ENCODE measurements at regions not wholly inside any gene's neighbourhood (a gene's known extent, or its start where the extent isn't known, plus 50 kb on each side); places are given as distances from the start of the nearest gene placed in this dataset.

- DNase-seq (ENCODE audit: low read depth in 2 of 3, low spot score in 2 of 3), result no peak
Measured at GRCh38 chr4:153997516-153997915, 208.6 kb upstream of the SFRP2 start.

- no peak for DNase-seq (ENCODE audit: low read depth in 2 of 3, low spot score in 2 of 3)
Measured at GRCh38 chr4:153989505-153989904, 200.6 kb upstream of the SFRP2 start.

GRCh38 chr4:153988492-153989363 lies 199.8 kb upstream of the SFRP2 start:
- DNase-seq (ENCODE audit: low read depth in 2 of 3, low spot score in 2 of 3), result no peak

GRCh38 chr4:153987291-153987690 lies 198.4 kb upstream of the SFRP2 start:
- DNase-seq (ENCODE audit: low read depth in 2 of 3, low spot score in 2 of 3), result no peak

- DNase-seq (ENCODE audit: low read depth in 2 of 3, low spot score in 2 of 3), result no peak
Measured at GRCh38 chr4:153976954-153977353, 188.1 kb upstream of the SFRP2 start.

- no peak for DNase-seq (ENCODE audit: low read depth in 2 of 3, low spot score in 2 of 3)
Measured at GRCh38 chr4:153974452-153974851, 185.6 kb upstream of the SFRP2 start.

GRCh38 chr4:153973942-153974341 lies 185.1 kb upstream of the SFRP2 start:
- DNase-seq (ENCODE audit: low read depth in 2 of 3, low spot score in 2 of 3), result no peak

- no peak for DNase-seq (ENCODE audit: low read depth in 2 of 3, low spot score in 2 of 3)
Measured at GRCh38 chr4:153971899-153972298, 183.0 kb upstream of the SFRP2 start.

GRCh38 chr4:153970169-153970568 lies 181.3 kb upstream of the SFRP2 start:
- DNase-seq (ENCODE audit: low read depth in 2 of 3, low spot score in 2 of 3), result no peak

- no peak for DNase-seq (ENCODE audit: low read depth in 2 of 3, low spot score in 2 of 3)
Measured at GRCh38 chr4:153969542-153969941, 180.7 kb upstream of the SFRP2 start.

- DNase-seq (ENCODE audit: low read depth in 2 of 3, low spot score in 2 of 3), result no peak
Measured at GRCh38 chr4:153966641-153967040, 177.8 kb upstream of the SFRP2 start.

GRCh38 chr4:153963216-153963615 lies 174.3 kb upstream of the SFRP2 start:
- DNase-seq (ENCODE audit: low read depth in 2 of 3, low spot score in 2 of 3), result no peak

- no peak for DNase-seq (ENCODE audit: low read depth in 2 of 3, low spot score in 2 of 3)
Measured at GRCh38 chr4:153962311-153963039, 173.6 kb upstream of the SFRP2 start.

- no peak for DNase-seq (ENCODE audit: low read depth in 2 of 3, low spot score in 2 of 3)
Measured at GRCh38 chr4:153955327-153955726, 166.4 kb upstream of the SFRP2 start.

GRCh38 chr4:153954654-153955053 lies 165.8 kb upstream of the SFRP2 start:
- DNase-seq (ENCODE audit: low read depth in 2 of 3, low spot score in 2 of 3), result no peak

GRCh38 chr4:153950100-153950979 lies 161.5 kb upstream of the SFRP2 start:
- no peak for DNase-seq (ENCODE audit: low read depth in 2 of 3, low spot score in 2 of 3)

- no peak for DNase-seq (ENCODE audit: low read depth in 2 of 3, low spot score in 2 of 3)
Measured at GRCh38 chr4:153948041-153948440, 159.2 kb upstream of the SFRP2 start.

- DNase-seq (ENCODE audit: low read depth in 2 of 3, low spot score in 2 of 3), result no peak
Measured at GRCh38 chr4:153947124-153947523, 158.2 kb upstream of the SFRP2 start.

- DNase-seq (ENCODE audit: low read depth in 2 of 3, low spot score in 2 of 3), result no peak
Measured at GRCh38 chr4:153945704-153946103, 156.8 kb upstream of the SFRP2 start.

GRCh38 chr4:153943738-153944415 lies 155.0 kb upstream of the SFRP2 start:
- DNase-seq (ENCODE audit: low read depth in 2 of 3, low spot score in 2 of 3), result no peak

GRCh38 chr4:153940916-153941315 lies 152.0 kb upstream of the SFRP2 start:
- no peak for DNase-seq (ENCODE audit: low read depth in 2 of 3, low spot score in 2 of 3)

Data from activated CD8-positive, alpha-beta memory T cell treated with anti-CD3 and anti-CD28 coated beads for 48 hours (primary cell).